GM12864 (cell line): ENCODE measurements at regions not wholly inside any gene's neighbourhood (a gene's known extent, or its start where the extent isn't known, plus 50 kb on each side); places are given as distances from the start of the nearest gene placed in this dataset.

ENCODE experiments used
- DNase-seq: peaks from one replicate; pipeline ENCODE4 v3.0.0-alpha.2; 2011; ENCODE audit warnings: low read depth
- H3K4me3 ChIP-seq: 2 replicates; pipeline ENCODE4 v1.5.1; 2011; ENCODE audit warnings: mild to moderate bottlenecking, low read depth, low read length, control low read depth
- TF ChIP-seq, protein P1 (sequence below): IDR thresholded peaks from 2 replicates; pipeline ENCODE4 v1.5.1; 2011; ENCODE audit warnings: low read depth, mild to moderate bottlenecking, moderate library complexity, low read length, control low read depth, inconsistent platforms; ENCODE audit errors: missing control alignments

DNA sequence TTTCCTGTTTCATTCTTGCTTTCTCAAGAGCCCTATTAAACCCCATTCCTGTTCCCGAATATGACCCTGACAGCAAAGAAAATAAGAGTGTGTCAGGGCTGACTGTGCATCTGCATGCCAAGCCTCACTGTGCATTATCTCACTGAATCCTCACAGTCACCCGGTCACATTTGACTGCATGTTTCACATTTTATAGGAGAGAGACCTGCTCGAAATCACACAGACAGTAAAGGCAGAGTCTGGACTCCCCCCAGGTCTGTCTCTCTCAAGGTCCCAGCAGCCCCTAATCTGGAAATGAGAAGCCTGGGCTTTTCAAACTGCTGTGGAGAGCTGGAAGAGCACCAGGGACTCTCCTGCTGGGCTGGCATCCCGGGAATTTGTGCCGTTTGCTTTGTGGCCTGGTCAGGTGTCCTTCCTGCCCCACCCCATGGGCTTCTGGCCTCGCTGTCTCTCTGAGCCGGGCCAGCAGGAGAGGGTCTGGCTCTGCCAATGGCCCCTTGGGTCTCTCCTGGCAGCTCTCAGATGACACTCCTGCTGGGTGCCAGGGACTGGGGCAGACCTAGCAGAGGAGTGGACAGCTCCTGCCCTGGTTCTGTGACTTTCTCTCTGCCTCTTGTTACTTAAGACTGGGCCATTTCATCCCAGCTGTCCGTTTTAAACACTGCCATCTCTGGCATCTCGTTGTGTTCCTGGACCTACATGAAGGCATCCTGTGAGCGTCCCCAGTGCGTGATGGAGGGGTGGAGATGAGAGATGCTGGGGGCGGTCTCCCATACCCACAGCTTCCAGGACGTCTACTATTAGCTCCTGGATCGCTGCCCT is 173.6 kb downstream of the ARHGAP12 start:
- TF ChIP-seq, protein P1, sequence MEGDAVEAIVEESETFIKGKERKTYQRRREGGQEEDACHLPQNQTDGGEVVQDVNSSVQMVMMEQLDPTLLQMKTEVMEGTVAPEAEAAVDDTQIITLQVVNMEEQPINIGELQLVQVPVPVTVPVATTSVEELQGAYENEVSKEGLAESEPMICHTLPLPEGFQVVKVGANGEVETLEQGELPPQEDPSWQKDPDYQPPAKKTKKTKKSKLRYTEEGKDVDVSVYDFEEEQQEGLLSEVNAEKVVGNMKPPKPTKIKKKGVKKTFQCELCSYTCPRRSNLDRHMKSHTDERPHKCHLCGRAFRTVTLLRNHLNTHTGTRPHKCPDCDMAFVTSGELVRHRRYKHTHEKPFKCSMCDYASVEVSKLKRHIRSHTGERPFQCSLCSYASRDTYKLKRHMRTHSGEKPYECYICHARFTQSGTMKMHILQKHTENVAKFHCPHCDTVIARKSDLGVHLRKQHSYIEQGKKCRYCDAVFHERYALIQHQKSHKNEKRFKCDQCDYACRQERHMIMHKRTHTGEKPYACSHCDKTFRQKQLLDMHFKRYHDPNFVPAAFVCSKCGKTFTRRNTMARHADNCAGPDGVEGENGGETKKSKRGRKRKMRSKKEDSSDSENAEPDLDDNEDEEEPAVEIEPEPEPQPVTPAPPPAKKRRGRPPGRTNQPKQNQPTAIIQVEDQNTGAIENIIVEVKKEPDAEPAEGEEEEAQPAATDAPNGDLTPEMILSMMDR: no peak
- H3K4me3 ChIP-seq: no peak overlapping the region
- no peak for DNase-seq

DNA sequence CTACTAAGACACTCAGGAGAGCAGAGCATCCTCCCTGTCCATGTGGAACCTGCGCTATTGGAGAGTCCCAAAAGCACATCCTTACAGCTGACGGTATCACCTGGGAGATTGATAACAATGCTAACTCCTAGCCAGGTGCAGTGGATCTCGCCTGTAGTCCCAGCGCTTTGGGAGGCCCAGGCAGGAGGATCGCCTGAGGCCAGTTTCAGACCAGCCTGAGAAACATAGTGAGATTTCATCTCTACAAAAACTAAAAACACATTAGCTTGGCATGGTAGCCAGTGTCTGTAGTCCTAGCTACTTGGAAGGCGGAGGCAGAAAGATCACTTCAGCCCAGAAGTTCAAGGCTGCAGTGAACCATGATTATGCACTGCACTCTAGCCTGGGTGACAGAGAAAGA is 174.9 kb downstream of the ARHGAP12 start:
- TF ChIP-seq, protein P1: no peak
- DNase-seq: no peak
- no peak overlapping the region for H3K4me3 ChIP-seq

DNA sequence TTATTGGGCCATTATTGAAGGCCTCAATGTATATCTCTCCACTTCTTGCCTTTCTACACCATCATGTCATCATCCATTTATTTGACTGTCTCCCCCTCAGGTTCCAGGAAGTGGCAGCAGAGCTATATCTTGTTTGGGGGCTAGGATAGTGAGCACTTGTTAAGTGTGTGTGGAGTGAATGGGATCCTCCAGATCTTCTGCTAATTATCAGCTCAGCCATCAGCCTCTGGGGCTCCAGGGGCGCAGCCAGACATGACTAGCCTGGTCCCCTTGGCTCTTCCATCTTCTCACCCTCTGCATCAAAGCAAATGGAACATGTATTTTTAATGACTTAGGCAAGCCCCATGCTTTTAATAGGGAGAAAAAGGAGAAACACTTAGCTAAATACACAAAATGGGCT is 176.5 kb downstream of the ARHGAP12 start:
- H3K4me3 ChIP-seq: no peak overlapping the region
- TF ChIP-seq, protein P1: no peak
- DNase-seq: no peak

DNA sequence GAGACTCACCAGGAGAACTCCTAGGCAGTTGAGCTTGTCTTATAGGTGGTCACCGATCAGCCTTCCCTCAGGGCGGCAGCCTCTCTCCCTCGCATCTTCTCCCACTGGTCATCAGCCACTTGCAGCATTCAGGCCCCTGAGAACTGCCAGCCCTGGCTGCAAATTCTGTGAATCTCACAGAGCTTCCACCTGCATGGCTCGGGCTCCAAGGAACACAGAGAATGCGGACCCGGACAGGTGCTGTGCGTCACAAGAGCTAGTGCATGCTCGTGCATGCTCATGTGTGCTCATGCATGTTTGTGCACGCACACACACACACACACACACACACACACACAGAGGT is 176.9 kb downstream of the ARHGAP12 start:
- TF ChIP-seq, protein P1: no peak
- no peak overlapping the region for H3K4me3 ChIP-seq
- no peak for DNase-seq

DNA sequence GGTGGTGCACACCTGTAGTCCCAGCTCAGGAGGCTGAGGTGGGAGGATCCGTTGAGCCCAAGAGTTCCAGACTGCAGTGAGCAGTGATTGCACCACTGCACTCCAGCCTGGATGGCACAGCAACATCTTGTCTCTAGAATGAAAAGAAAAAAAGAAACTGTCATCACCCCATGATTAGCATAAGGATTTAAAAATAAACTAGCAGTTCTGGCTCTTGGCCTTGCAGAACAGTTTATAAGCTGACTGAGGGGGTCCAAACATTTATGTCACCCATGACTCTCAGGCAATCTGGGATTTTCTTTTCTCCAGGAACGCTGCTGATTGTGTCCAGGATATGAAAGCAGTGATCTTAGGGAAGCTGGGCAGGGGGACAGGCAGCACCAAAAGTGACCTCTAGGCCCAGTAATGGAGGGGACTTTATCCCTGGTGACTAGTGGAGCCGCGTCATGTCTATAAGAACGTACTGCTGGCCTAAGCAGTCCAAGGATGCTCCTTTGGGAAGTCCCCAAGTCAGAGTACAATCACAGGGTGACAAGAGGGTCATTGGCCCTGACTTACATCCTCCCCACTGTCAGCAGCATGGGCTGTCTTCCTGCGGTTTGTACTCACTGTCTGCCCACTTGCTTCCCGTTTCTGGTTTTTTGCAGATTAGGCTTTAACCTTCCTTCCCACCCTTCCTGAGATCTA is 177.4 kb downstream of the ARHGAP12 start:
- TF ChIP-seq, protein P1: no peak
- H3K4me3 ChIP-seq: no peak overlapping the region
- DNase-seq: no peak

DNA sequence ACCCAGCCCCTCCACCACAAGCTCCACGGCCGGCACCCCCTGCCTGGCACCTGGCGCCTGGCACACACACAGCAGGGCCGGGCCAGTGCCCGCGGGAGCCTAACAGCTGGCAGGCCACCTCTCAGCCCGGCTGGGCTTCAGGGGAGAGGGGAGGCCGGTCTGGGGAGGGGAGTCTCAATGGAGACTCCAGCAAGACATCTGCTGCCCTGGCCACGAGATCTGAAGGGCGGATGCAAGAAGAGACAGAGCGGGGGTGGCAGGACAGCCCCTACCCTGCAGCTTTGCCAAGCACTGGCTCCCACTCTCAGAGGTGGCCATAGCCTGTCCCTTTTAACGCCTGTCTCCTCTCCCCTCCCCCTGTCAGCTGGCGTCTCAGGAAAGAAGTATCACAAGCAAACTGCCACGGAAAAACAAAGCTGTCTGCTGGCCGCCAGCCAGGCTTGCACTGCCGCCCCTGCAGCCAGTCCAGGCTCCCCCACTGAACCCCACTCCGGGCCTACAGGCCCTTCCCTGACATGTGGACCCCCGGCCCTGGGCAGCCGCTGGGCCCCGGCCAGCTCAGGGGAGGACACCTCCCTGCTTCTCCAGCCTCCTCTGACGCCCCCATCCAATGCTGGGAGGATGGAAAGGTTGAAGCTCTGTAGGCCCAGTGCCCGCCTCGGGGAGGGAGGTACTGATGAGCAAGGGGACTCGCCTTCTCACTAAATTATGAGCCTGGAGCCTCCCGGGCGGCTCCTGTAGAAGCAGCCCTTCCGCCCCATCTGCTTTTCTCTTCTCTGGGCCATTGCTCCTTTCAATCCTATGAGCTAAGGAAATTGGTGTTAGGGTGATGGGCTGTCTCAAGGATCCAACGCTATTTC is 178.4 kb downstream of the ARHGAP12 start:
- no peak for DNase-seq
- TF ChIP-seq, protein P1: no peak
- H3K4me3 ChIP-seq: no peak overlapping the region
